ENCODE measurements at regions not wholly inside any gene's neighbourhood (a gene's known extent, or its start where the extent isn't known, plus 50 kb on each side); places are given as distances from the start of the nearest gene placed in this dataset.

- TF ChIP-seq EZH2 (IDR thresholded peaks at IDR 0.05; ENCODE audit: borderline replicate concordance, insufficient read depth, low read depth, low read length, poor library complexity, severe bottlenecking) (no peak), CTCF (IDR thresholded peaks at IDR 0.05) (no peak)
These were observed 1106.4 kb upstream of the INTU start for GRCh38 chr4:126526335-126526734.

All from B cell (primary cell).